ENCODE measurements at regions not wholly inside any gene's neighbourhood (a gene's known extent, or its start where the extent isn't known, plus 50 kb on each side); places are given as distances from the start of the nearest gene placed in this dataset.

- H3K36me3 ChIP-seq (ENCODE audit: control insufficient read depth, insufficient read depth, low read length) = no peaks in the 10 kb centered on the region
- no peaks in the 10 kb centered on the region for H4K20me1 ChIP-seq (ENCODE audit: insufficient read depth, low read length)
- H3K79me1 ChIP-seq (ENCODE audit: low read depth in 1 of 2, low read length in 2 of 2) = no peaks in the 10 kb centered on the region
- H3K4me3 ChIP-seq (ENCODE audit: insufficient read depth, low read depth, low read length) = no peak overlapping the region
- no peaks in the 10 kb centered on the region for H3K27me3 ChIP-seq (ENCODE audit: control insufficient read depth, insufficient read depth, low read length)
- WGBS, 2 experiments (ENCODE audit: extremely low coverage in 2 of 2, insufficient read length in 1 of 2) = no CpG with 5 or more reads among the region's 1 CpG
- H3K23ac ChIP-seq (ENCODE audit: low read depth, low read length) = no peak overlapping the region
- H3K18ac ChIP-seq (ENCODE audit: low read depth, low read length) = no peak overlapping the region
- no peak overlapping the region for H4K8ac ChIP-seq (ENCODE audit: low read depth in 2 of 2, low read length in 2 of 2)
- intact Hi-C loops (cut with micrococcal nuclease) = no loop called here
- H3K4ac ChIP-seq (ENCODE audit: low read depth, low read length) = no peak overlapping the region
- H2BK20ac ChIP-seq (ENCODE audit: low read depth, low read length) = no peak overlapping the region
- peak; percentile 19 for DNase-seq
- no peak overlapping the region for H3K9ac ChIP-seq (ENCODE audit: low read depth, low read length)
- H2AFZ ChIP-seq (replicated peaks; ENCODE audit: low read length, poor library complexity) = no peak overlapping the region
- BruUV-seq (replicated peaks) = no TSS peak
- dilution Hi-C loops (cut with HindIII; ENCODE audit: low sequenced_read_pairs, unreplicated experiment) = no loop called here
- H4K5ac ChIP-seq (ENCODE audit: low read depth, low read length) = no peak overlapping the region
- no peak overlapping the region for H3K27ac ChIP-seq (ENCODE audit: insufficient read depth, low read length)
- H2AK9ac ChIP-seq (replicated peaks; ENCODE audit: low read depth, low read length, poor library complexity) = no peak overlapping the region
- no peak overlapping the region for H3K4me2 ChIP-seq (ENCODE audit: low read depth, low read length)
- in situ Hi-C loops (cut with MboI; ENCODE audit: low sequenced_read_pairs) = no loop called here
- no peak for ATAC-seq (ENCODE audit: low read depth)
- TF ChIP-seq MXI1 (IDR thresholded peaks at IDR 0.05; ENCODE audit: borderline replicate concordance, low read depth, low read length) (no peak), ELK1 (IDR thresholded peaks at IDR 0.05; ENCODE audit: borderline replicate concordance, low read depth, low read length) (no peak), POLR2A (IDR thresholded peaks at IDR 0.05; ENCODE audit: low read depth, low read length) (no peak), CTCF (conservative IDR thresholded peaks at IDR 0.05; ENCODE audit: low read depth, low read length) (no peak), SMC3 (IDR thresholded peaks at IDR 0.05; ENCODE audit: low read depth, low read length) (no peak), MAZ (IDR thresholded peaks at IDR 0.05; ENCODE audit: borderline replicate concordance, low read depth, low read length) (no peak)
- H3K56ac ChIP-seq (ENCODE audit: extremely low read depth, insufficient read depth, low read length) = no peak overlapping the region
- no peaks in the 10 kb centered on the region for H3K9me1 ChIP-seq (ENCODE audit: insufficient read depth, low read length)
- H2BK15ac ChIP-seq (ENCODE audit: low read depth, low read length) = no peak overlapping the region
- ChIA-PET POLR2A (ENCODE audit: unreplicated experiment) (no interaction called here), CTCF (interaction anchor here (1.8 kb wide), 1 partner anchor 12 kb away, joined by 5 read pairs; no protein-coding TSS in a partner anchor)
- no peaks in the 10 kb centered on the region for H3K9me3 ChIP-seq (ENCODE audit: control insufficient read depth, insufficient read depth, low read length)
- H3K4me1 ChIP-seq (ENCODE audit: control insufficient read depth, insufficient read depth, low read length) = no peaks in the 10 kb centered on the region
- H4K91ac ChIP-seq (ENCODE audit: insufficient read depth, low read depth, low read length) = no peak overlapping the region
- H2BK5ac ChIP-seq (ENCODE audit: low read depth, low read length, poor library complexity, severe bottlenecking) = no peak overlapping the region
- H3K14ac ChIP-seq (replicated peaks; ENCODE audit: low read depth, low read length) = no peak overlapping the region
- no peak overlapping the region for H2AK5ac ChIP-seq (ENCODE audit: low read depth, low read length)
- H2BK120ac ChIP-seq (ENCODE audit: low read depth, low read length) = no peak overlapping the region
Measured at GRCh38 chr1:186735463-186735862, 55.2 kb upstream of the PTGS2 start.
